ENCODE measurements at regions not wholly inside any gene's neighbourhood (a gene's known extent, or its start where the extent isn't known, plus 50 kb on each side); places are given as distances from the start of the nearest gene placed in this dataset.

- BruUV-seq (replicated peaks) = no TSS peak
- Histone ChIP-seq H3K27ac (ENCODE audit: extremely low read length, insufficient read depth, low read length) (no peak overlapping the region), H3K79me2 (ENCODE audit: insufficient read depth, low read length) (no peaks in the 10 kb centered on the region), H3K4me3 (replicated peaks in 1 of 3; ENCODE audit: insufficient read depth in 1 of 3, low read depth in 2 of 3, low read length in 3 of 3) (no peak overlapping the region), H3K27me3 (ENCODE audit: control insufficient read depth in 1 of 2, insufficient read depth in 2 of 2, low read length in 2 of 2) (no peaks in the 10 kb centered on the region), H3K4me1 (ENCODE audit: insufficient read depth, low read length) (no peaks in the 10 kb centered on the region), H3K9ac (ENCODE audit: insufficient read depth, low read depth, low read length) (no peak overlapping the region), H2AFZ (ENCODE audit: low read length) (no peak overlapping the region), H4K20me1 (ENCODE audit: insufficient read depth, low read length) (no peaks in the 10 kb centered on the region), H3K9me3 (ENCODE audit: low read length) (no peaks in the 10 kb centered on the region), H3K4me2 (ENCODE audit: low read depth, low read length) (no peak overlapping the region), H3K36me3 (replicated peaks in 1 of 2; ENCODE audit: control insufficient read depth in 1 of 2, insufficient read depth in 2 of 2, low read length in 2 of 2) (no peaks in the 10 kb centered on the region)
- no peak for DNase-seq (ENCODE audit: low spot score)
- no peak for ATAC-seq
- ChIA-PET POLR2A (interaction anchor here (0.6 kb wide), 1 partner anchor 1180 kb away, joined by 3 read pairs; no protein-coding TSS in a partner anchor), CTCF (ENCODE audit: low intra/inter-chr PET ratio, low total read pairs) (no interaction called here)
- intact Hi-C loops (cut with micrococcal nuclease; ENCODE audit: unreplicated experiment) (no loop called here), in situ Hi-C loops (cut with HindIII; ENCODE audit: extremely low pct_ligation_motif_present, low pct_unique_long_range_greater_than_20kb) (no loop called here)
- no peak for FAIRE-seq
- TF ChIP-seq HNRNPK (IDR thresholded peaks at IDR 0.05; ENCODE audit: low read depth, low read length, poor library complexity, severe bottlenecking) = no peak
- TF ChIP-seq ZBTB7A (CRISPR knock-in tag; IDR thresholded peaks at IDR 0.05) = no peak
- no peak for TF ChIP-seq MYNN (CRISPR knock-in tag; IDR thresholded peaks at IDR 0.05; ENCODE audit: low read depth)
- no peak for TF ChIP-seq IRF2 (CRISPR knock-in tag; IDR thresholded peaks at IDR 0.05)
- TF ChIP-seq, protein P1, sequence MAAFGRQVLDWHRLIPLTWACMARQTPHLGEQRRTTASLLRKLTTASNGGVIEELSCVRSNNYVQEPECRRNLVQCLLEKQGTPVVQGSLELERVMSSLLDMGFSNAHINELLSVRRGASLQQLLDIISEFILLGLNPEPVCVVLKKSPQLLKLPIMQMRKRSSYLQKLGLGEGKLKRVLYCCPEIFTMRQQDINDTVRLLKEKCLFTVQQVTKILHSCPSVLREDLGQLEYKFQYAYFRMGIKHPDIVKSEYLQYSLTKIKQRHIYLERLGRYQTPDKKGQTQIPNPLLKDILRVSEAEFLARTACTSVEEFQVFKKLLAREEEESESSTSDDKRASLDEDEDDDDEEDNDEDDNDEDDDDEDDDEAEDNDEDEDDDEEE (CRISPR knock-in tag; IDR thresholded peaks at IDR 0.05) = no peak
- TF ChIP-seq HNF1B (CRISPR knock-in tag; IDR thresholded peaks at IDR 0.05) = no peak
- no peak for TF ChIP-seq CEBPZ (IDR thresholded peaks at IDR 0.05; ENCODE audit: low read length)
- 6% methylated on average over 2 of the region's 2 CpGs for WGBS (ENCODE audit: low lambda C conversion rate)
Observed at GRCh38 chr14:38127356-38127755, 80.3 kb upstream of the SSTR1 start.
